Kidney (tissue), 10 donors: ENCODE measurements at regions not wholly inside any gene's neighbourhood (a gene's known extent, or its start where the extent isn't known, plus 50 kb on each side); places are given as distances from the start of the nearest gene placed in this dataset.
"Not testable (repeated sequence)": the region's sequence is repeated elsewhere in the genome, so short reads cannot be mapped to it uniquely, and the experiment has no call there.

Experiments used
- DNase-seq, 5 donors: peaks; one replicate each; pipeline ENCODE4 v3.0.0-alpha.2; 2013 to 2020
- FAIRE-seq: peaks from 2 replicates; lab custom pipeline; 2012; peaks lifted over from hg19 to GRCh38; lab: Jason Lieb, UNC
- H3K27ac ChIP-seq, 2 donors: one replicate each; pipeline ENCODE4 v1.7.0; 2013; ENCODE audit warnings: low read depth in 2 of 2, low read length in 2 of 2, inconsistent platforms in 1 of 2
- H3K27me3 ChIP-seq: one replicate; pipeline ENCODE4 v1.7.1; 2013; ENCODE audit warnings: low read length, inconsistent platforms; ENCODE audit not compliant: control insufficient read depth, insufficient read depth
- H3K36me3 ChIP-seq, 3 donors: one replicate each; pipeline versions ENCODE4 v1.7.0 to v1.7.1; 2013; ENCODE audit warnings: low read length in 3 of 3, control low read depth in 1 of 3, inconsistent platforms in 1 of 3; ENCODE audit not compliant: insufficient read depth in 3 of 3, control insufficient read depth in 2 of 3
- H3K4me1 ChIP-seq, 3 donors: one replicate each; pipeline versions ENCODE4 v1.7.0 to v1.7.1; 2013; ENCODE audit warnings: low read length in 3 of 3, inconsistent platforms in 1 of 3, low read depth in 1 of 3; ENCODE audit not compliant: control insufficient read depth in 2 of 3, insufficient read depth in 2 of 3
- H3K4me3 ChIP-seq, 3 donors: one replicate each; pipeline versions ENCODE4 v1.7.0 to v1.8.1; 2013; ENCODE audit warnings: low read length in 3 of 3, control low read depth in 1 of 3, inconsistent platforms in 1 of 3
- H3K9ac ChIP-seq, 3 donors: one replicate each; pipeline versions ENCODE4 v1.7.0 to v1.7.1; 2013; ENCODE audit warnings: low read length in 3 of 3, control low read depth in 1 of 3, inconsistent platforms in 1 of 3
- H3K9me3 ChIP-seq, 3 donors: one replicate each; pipeline versions ENCODE4 v1.7.0 to v1.7.1; 2013; ENCODE audit warnings: low read length in 3 of 3, control low read depth in 1 of 3, inconsistent platforms in 1 of 3; ENCODE audit not compliant: control insufficient read depth in 2 of 3, insufficient read depth in 1 of 3
- intact Hi-C: fragments of 100-400 bp; cut with DNase I; formaldehyde crosslinking; loops from one replicate; pipeline ENCODE4 v1.11.1; 2022
- donor health status: control.
- donor health status: control.
- donor health status: DM: yes; HTN: yes; CAD: no.
- donor health status: Normal renal cell carcinoma (clear cell type).

DNA sequence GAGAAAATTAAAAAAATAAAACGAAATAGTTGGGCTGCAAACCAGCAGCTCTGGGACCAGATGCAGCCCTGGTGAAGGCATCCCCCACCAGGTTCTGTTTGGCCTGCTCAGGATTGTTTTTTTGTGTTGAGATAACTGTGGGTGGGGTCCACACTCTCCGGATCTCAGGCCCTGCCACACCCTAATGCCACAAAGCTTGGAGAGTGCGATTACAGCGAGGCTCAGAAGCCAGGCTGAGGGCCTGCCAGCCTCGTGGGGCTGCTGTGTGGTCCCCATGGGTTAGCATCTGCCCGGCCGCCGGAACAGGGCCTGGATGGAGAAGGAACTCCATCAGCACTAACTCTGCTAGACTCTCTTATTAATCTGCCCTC is 290.8 kb upstream of the PLGLB2 start:
- H3K4me3 ChIP-seq, intact Hi-C loops, DNase-seq, H3K27ac ChIP-seq, H3K9ac ChIP-seq, H3K9me3 ChIP-seq, H3K36me3 ChIP-seq, H3K27me3 ChIP-seq, H3K4me1 ChIP-seq, FAIRE-seq: not testable (repeated sequence)

DNA sequence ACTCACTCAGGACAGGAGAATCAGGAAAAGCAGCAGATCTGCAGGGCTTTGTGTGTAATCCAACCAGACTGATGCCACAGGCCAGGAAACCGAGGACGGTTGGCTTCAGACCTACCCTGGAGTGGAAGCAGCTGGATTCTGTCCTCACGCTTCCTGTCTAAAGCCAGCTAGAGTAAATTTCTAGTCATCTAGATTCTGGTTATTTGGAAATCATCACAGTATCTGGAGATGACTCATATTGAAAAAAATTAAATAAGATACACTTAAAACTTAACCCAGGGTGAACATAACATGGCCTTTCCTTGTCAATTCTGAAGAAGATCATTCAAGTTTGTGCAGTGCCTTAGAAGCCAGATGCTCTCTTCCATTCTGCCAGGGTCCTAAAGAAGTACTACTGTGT is 288.9 kb upstream of the PLGLB2 start:
- intact Hi-C loops, DNase-seq, FAIRE-seq, H3K27me3 ChIP-seq, H3K36me3 ChIP-seq, H3K9me3 ChIP-seq, H3K4me3 ChIP-seq, H3K27ac ChIP-seq, H3K4me1 ChIP-seq, H3K9ac ChIP-seq: not testable (repeated sequence)

DNA sequence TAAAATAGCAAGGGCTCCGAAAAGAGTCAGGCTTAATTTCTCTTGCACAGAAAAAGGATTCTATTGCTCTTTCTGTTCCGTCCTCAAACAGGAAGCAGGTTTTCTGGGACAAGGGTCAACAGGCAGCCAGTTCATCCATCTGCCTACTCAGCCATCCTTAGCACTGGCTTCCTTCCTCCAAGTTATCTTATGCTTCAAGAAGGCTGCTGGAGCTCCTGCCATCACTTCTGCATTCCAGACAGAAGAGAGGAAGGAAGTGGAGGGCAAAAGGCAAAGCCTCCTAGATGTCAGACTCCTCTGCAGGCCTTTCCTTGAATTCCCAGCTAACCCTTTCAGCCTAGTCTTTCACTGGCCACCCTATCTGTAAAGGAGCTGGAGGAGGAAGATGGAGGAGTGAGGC is 287.8 kb upstream of the PLGLB2 start:
- H3K36me3 ChIP-seq, H3K4me1 ChIP-seq, H3K4me3 ChIP-seq, H3K27me3 ChIP-seq, FAIRE-seq, H3K27ac ChIP-seq, H3K9ac ChIP-seq, DNase-seq, intact Hi-C loops, H3K9me3 ChIP-seq: not testable (repeated sequence)

DNA sequence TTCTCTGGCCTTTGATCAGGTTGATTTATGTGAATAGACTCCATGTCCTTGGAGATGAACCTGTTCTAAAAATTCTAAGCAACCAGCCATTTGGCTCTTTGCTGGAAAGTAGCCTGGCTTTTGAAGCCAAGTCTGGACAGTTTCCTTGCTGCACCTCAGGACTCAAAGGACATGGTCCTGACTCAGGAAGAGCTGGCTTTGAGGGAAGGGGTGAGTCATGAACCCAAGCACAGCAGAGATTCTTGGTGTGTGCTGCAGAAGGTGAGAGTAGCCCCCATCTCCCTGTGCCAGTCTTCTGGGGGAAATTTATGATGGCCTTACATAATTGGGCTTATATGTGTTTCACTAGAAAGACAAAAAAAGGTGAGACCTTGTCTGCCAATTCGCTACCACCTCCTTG is 287.2 kb upstream of the PLGLB2 start:
- H3K27me3 ChIP-seq, DNase-seq, H3K36me3 ChIP-seq, H3K4me3 ChIP-seq, intact Hi-C loops, H3K9ac ChIP-seq, H3K9me3 ChIP-seq, FAIRE-seq, H3K4me1 ChIP-seq, H3K27ac ChIP-seq: not testable (repeated sequence)

DNA sequence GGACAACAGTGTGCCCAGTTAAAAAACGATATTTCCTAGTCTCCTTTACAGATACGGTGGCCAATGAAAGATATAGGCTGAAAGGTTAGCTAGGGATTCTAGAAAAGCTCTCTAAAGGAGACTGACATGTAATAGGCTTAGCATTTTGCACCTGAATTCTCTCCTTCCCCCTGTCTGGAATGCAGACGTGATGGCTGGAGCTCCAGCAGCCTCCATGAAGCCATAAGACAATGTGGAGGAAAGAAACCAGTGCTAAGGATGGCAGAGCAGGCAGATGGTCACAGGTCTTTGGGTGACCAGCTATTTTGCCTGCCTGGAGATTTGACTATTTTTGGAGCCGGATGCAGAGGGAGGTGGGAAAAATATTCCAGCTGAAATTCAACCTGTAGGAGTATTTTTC is 286.2 kb upstream of the PLGLB2 start:
- intact Hi-C loops, H3K9me3 ChIP-seq, H3K9ac ChIP-seq, FAIRE-seq, DNase-seq, H3K4me3 ChIP-seq, H3K27me3 ChIP-seq, H3K36me3 ChIP-seq, H3K27ac ChIP-seq, H3K4me1 ChIP-seq: not testable (repeated sequence)

DNA sequence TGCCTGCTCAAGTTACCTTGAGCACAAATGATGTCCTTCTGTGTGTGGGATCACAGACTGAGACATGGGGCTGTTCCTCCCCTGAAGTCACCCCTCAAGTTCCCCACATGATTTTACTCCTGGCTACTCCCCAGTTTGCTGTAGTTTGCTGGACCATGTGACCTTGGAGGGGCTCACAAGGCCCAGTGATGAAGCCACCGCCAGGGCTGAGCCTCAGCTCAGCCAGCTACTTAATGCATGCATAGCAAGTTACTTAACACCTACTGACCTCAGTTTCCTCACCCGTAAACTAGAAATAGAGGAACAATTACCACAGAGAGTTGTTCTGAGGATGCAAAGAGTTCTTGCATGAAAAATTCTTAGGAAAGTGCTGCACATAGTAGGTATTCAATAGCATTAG is 283.7 kb upstream of the PLGLB2 start:
- H3K9ac ChIP-seq, H3K4me1 ChIP-seq, H3K36me3 ChIP-seq, H3K27ac ChIP-seq, H3K4me3 ChIP-seq, DNase-seq, H3K27me3 ChIP-seq, FAIRE-seq, intact Hi-C loops, H3K9me3 ChIP-seq: not testable (repeated sequence)

DNA sequence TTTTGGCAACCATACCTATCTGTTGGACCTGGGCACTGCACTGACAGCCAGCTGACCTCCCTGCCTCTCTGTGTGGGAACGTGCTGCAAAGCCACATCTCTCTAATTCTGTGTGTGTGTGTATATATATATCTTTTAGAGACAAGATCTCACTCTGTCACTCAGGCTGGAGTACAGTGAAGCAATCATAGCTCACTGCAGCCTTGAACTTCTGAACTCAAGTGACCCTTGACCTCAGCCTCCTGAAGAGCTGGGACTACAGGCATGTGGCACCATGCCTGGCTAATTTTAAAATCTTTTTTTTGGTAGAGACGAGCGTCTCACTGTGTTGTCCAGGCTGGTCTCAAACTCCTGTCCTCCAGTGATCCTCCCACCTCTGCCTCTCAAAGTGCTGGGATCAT is 282.2 kb upstream of the PLGLB2 start:
- FAIRE-seq, H3K4me3 ChIP-seq, H3K36me3 ChIP-seq, intact Hi-C loops, H3K9ac ChIP-seq, H3K27me3 ChIP-seq, H3K4me1 ChIP-seq, H3K9me3 ChIP-seq, H3K27ac ChIP-seq, DNase-seq: not testable (repeated sequence)

DNA sequence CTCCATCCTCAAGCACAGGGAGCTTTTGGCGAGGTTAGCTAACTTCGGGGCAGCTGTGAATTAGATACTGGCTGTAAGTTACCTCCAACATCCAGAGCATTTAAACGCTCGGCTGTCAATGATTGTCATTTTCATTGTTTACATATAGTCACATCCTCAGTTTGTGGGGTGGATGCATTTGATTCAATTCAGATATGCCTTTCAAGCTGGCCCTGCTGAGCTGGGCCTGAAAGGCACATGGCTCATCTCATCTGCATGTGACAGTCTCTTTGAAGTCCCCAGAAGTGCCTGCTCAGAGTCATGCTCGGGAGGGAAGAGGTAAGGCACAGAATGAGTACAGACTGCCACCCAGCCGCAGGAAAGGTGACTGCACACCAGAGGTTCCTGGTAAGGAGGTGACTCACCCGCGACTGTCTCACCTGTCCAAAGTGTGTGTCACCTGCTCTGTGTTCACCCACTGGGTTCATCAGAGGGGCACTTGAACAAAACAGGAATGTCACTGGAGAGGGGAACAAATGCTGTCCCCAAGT is 281.2 kb upstream of the PLGLB2 start:
- H3K4me3 ChIP-seq, H3K9me3 ChIP-seq, H3K9ac ChIP-seq, H3K27me3 ChIP-seq, intact Hi-C loops, FAIRE-seq, H3K36me3 ChIP-seq, H3K4me1 ChIP-seq, H3K27ac ChIP-seq: not testable (repeated sequence)
- peak in 3 of 5 donors; percentile 21 to 89 (median 46) for DNase-seq
